OCI-LY1 (cell line): ENCODE measurements at regions not wholly inside any gene's neighbourhood (a gene's known extent, or its start where the extent isn't known, plus 50 kb on each side); places are given as distances from the start of the nearest gene placed in this dataset.

Experiments used
- H2AFZ ChIP-seq: fragments of 200-600 bp; sonication (generic), shearing (Covaris generic); 2 replicates; pipeline ENCODE4 v1.6.0; 2014; ENCODE audit warnings: antibody characterized with exemption, mild to moderate bottlenecking, low read length
- H3F3A ChIP-seq: fragments of 200-600 bp; sonication (generic), shearing (Covaris generic); 2 replicates; pipeline ENCODE4 v1.6.0; 2014; ENCODE audit warnings: mild to moderate bottlenecking, antibody characterized with exemption, low read length, moderate library complexity; ENCODE audit not compliant: insufficient read depth
- H3K27ac ChIP-seq: fragments of 200-600 bp; sonication (generic); 2 replicates; pipeline ENCODE4 v1.5.1; 2014; ENCODE audit warnings: low read length, mixed run types, mild to moderate bottlenecking, low read depth; ENCODE audit not compliant: poor library complexity, severe bottlenecking
- H3K27me3 ChIP-seq: fragments of 200-600 bp; sonication (generic); 2 replicates; pipeline ENCODE4 v1.6.0; 2014; ENCODE audit warnings: antibody characterized with exemption, mild to moderate bottlenecking, low read length, moderate library complexity; ENCODE audit not compliant: insufficient read depth
- H3K36me3 ChIP-seq: fragments of 200-600 bp; sonication (generic); 2 replicates; pipeline ENCODE4 v1.6.1; 2014; ENCODE audit warnings: mild to moderate bottlenecking, antibody characterized with exemption, low read length, moderate library complexity, mixed read lengths; ENCODE audit not compliant: insufficient read depth
- H3K4me1 ChIP-seq: fragments of 200-600 bp; sonication (generic); 2 replicates; pipeline ENCODE4 v1.5.1; 2014; ENCODE audit warnings: mild to moderate bottlenecking, low read length, moderate library complexity; ENCODE audit not compliant: insufficient read depth, severe bottlenecking
- H3K4me2 ChIP-seq: fragments of 200-600 bp; sonication (generic), shearing (Covaris generic); 2 replicates; pipeline ENCODE4 v1.6.1; 2014; ENCODE audit warnings: low read length
- H3K4me3 ChIP-seq: fragments of 200-600 bp; sonication (generic); 2 replicates; pipeline ENCODE4 v1.5.1; 2014; ENCODE audit warnings: low read length, low read depth, mild to moderate bottlenecking, mixed read lengths; ENCODE audit not compliant: poor library complexity, severe bottlenecking
- H3K79me2 ChIP-seq: fragments of 200-600 bp; shearing (Covaris generic); 2 replicates; pipeline ENCODE4 v1.6.1; 2016; ENCODE audit warnings: mixed run types, low read length, mixed read lengths; ENCODE audit not compliant: insufficient read depth
- H3K9ac ChIP-seq: fragments of 200-600 bp; sonication (generic), shearing (Covaris generic); 2 replicates; pipeline ENCODE4 v1.6.1; 2014; ENCODE audit warnings: mild to moderate bottlenecking, low read length, mixed read lengths
- H3K9me2 ChIP-seq: fragments of 200-600 bp; sonication (generic), shearing (Covaris generic); 2 replicates; pipeline ENCODE4 v1.6.1; 2014; ENCODE audit warnings: low read depth, mild to moderate bottlenecking, low read length, mixed read lengths
- H3K9me3 ChIP-seq: fragments of 200-600 bp; shearing (Covaris generic); 2 replicates; pipeline ENCODE4 v1.6.1; 2014; ENCODE audit warnings: low read length, mixed read lengths
- H4K20me1 ChIP-seq: fragments of 200-600 bp; sonication (generic), shearing (Covaris generic); 2 replicates; pipeline ENCODE4 v1.6.0; 2016; ENCODE audit warnings: mild to moderate bottlenecking, low read length; ENCODE audit not compliant: insufficient read depth
- CTCF ChIP-seq: fragments of 200-600 bp; sonication (generic), shearing (Covaris generic); IDR thresholded peaks from 2 replicates; pipeline ENCODE4 v1.5.1; 2017; ENCODE audit warnings: mild to moderate bottlenecking, antibody characterized with exemption, low read length, moderate library complexity, mixed read lengths
- EZH2 ChIP-seq: fragments of 200-600 bp; sonication (generic), shearing (Covaris generic); IDR thresholded peaks from 2 replicates; pipeline ENCODE4 v1.8.0; 2017; ENCODE audit warnings: borderline replicate concordance, mixed run types, mild to moderate bottlenecking, antibody characterized with exemption, low read length, moderate library complexity, mixed read lengths

GRCh38 chr4:56099378-56099786 is 150.6 kb downstream of the CEP135 start:
- Histone ChIP-seq H3K27ac (no peak overlapping the region), H3K9me3 (no peaks in the 10 kb centered on the region), H3K4me2 (no peak overlapping the region), H2AFZ (no peak overlapping the region), H3F3A (no peaks in the 10 kb centered on the region), H3K9ac (no peak overlapping the region), H3K4me3 (no peak overlapping the region), H3K4me1 (no peaks in the 10 kb centered on the region), H4K20me1 (no peaks in the 10 kb centered on the region), H3K9me2 (no peaks in the 10 kb centered on the region), H3K36me3 (no peaks in the 10 kb centered on the region), H3K79me2 (no peaks in the 10 kb centered on the region), H3K27me3 (no peaks in the 10 kb centered on the region)
- TF ChIP-seq CTCF (no peak), EZH2 (no peak)

DNA sequence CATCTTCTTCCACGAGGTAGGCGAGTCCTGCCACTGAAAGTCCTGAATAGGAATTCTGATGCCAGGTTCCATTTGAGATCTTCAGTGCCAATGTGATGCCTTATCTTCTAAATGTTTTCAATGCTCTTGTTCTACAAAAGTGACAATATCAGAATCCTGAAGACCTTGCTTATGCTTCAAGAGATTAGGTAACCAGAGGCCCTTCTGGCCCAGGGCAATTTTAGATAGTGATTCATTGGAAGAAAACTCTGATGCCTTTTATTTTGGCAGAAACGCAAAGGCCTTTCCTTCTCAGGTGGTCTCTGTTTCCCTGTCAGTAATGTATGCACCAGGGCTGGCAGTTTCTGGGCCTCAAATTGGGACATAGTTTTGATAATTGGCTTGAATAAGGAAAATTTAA is 144.8 kb downstream of the CEP135 start:
- Histone ChIP-seq H3K36me3 (no peaks in the 10 kb centered on the region), H3K9me3 (no peaks in the 10 kb centered on the region), H4K20me1 (no peaks in the 10 kb centered on the region), H3K27ac (no peak overlapping the region), H3K9me2 (no peaks in the 10 kb centered on the region), H3K4me2 (no peak overlapping the region), H3K27me3 (no peaks in the 10 kb centered on the region), H3K79me2 (no peaks in the 10 kb centered on the region), H3K4me1 (no peaks in the 10 kb centered on the region), H3F3A (no peaks in the 10 kb centered on the region), H2AFZ (no peak overlapping the region), H3K9ac (no peak overlapping the region), H3K4me3 (no peak overlapping the region)
- TF ChIP-seq CTCF = no peak
- no peak for TF ChIP-seq EZH2

GRCh38 chr4:56092540-56092939 is 143.8 kb downstream of the CEP135 start:
- Histone ChIP-seq H3K79me2 (no peaks in the 10 kb centered on the region), H3K4me2 (no peak overlapping the region), H3K9me3 (no peaks in the 10 kb centered on the region), H3K27ac (no peak overlapping the region), H3K27me3 (no peaks in the 10 kb centered on the region), H3K9me2 (no peaks in the 10 kb centered on the region), H3K4me1 (no peaks in the 10 kb centered on the region), H3K4me3 (no peak overlapping the region), H3K9ac (no peak overlapping the region), H4K20me1 (no peaks in the 10 kb centered on the region), H3K36me3 (no peaks in the 10 kb centered on the region), H3F3A (no peaks in the 10 kb centered on the region), H2AFZ (no peak overlapping the region)
- no peak for TF ChIP-seq EZH2
- TF ChIP-seq CTCF = no peak
